ENCODE measurements at regions not wholly inside any gene's neighbourhood (a gene's known extent, or its start where the extent isn't known, plus 50 kb on each side); places are given as distances from the start of the nearest gene placed in this dataset.

- TF ChIP-seq ATF3 (CRISPR knock-in tag; conservative IDR thresholded peaks at IDR 0.05) (no peak), SMAD4 (CRISPR knock-in tag; IDR thresholded peaks at IDR 0.05) (no peak)
These were observed 1158.5 kb downstream of the PCDH9 start for GRCh38 chr13:66071608-66072007.
